Sigmoid colon (tissue), 6 donors: ENCODE measurements at regions not wholly inside any gene's neighbourhood (a gene's known extent, or its start where the extent isn't known, plus 50 kb on each side); places are given as distances from the start of the nearest gene placed in this dataset.

Source experiments
- DNase-seq: peaks from one replicate; pipeline ENCODE4 v3.0.0-alpha.2; 2019
- H3K27ac ChIP-seq, 4 donors: fragments of 200-600 bp; sonication (generic); one replicate each; pipeline ENCODE4 v1.5.1; 2016 to 2019; ENCODE audit warnings: mild to moderate bottlenecking in 1 of 4
- H3K27me3 ChIP-seq, 3 donors: fragments of 200-600 bp; sonication (generic); one replicate each; pipeline ENCODE4 v1.5.1; 2019; ENCODE audit warnings: mild to moderate bottlenecking in 1 of 3
- H3K36me3 ChIP-seq, 4 donors: fragments of 200-600 bp; sonication (generic); one replicate each; pipeline ENCODE4 v1.5.1; 2016 to 2019
- H3K4me1 ChIP-seq, 4 donors: fragments of 200-600 bp; sonication (generic); one replicate each; pipeline ENCODE4 v1.5.1; 2017 to 2019
- H3K4me3 ChIP-seq, 4 donors: fragments of 200-600 bp; sonication (generic); one replicate each; pipeline ENCODE4 v1.5.1; 2017 to 2019; ENCODE audit warnings: mild to moderate bottlenecking in 2 of 4, moderate library complexity in 1 of 4
- H3K9me3 ChIP-seq, 4 donors: fragments of 200-600 bp in 3 of 4; sonication (generic) in 3 of 4; one replicate each; pipeline versions ENCODE4 v1.5.1 to v1.6.1; 2013 to 2019
- EP300 ChIP-seq, 4 donors: sonication (generic); formaldehyde crosslinking; IDR thresholded peaks; one replicate each; pipeline ENCODE4 v1.6.1; 2017; ENCODE audit warnings: antibody characterized with exemption in 4 of 4
- POLR2A ChIP-seq, 2 donors: fragments of 450-650 bp; IDR thresholded peaks; one replicate each; pipeline ENCODE4 v1.6.1; 2016; ENCODE audit warnings: antibody characterized with exemption in 2 of 2, mild to moderate bottlenecking in 2 of 2, moderate library complexity in 2 of 2
- POLR2AphosphoS5 ChIP-seq, 4 donors: sonication (generic); formaldehyde crosslinking; IDR thresholded peaks; one replicate each; pipeline ENCODE4 v1.6.1; 2017; ENCODE audit warnings: antibody characterized with exemption in 4 of 4
- WGBS, 2 donors: extraction: QIAGEN DNeasy Blood & Tissue Kit; methylation state at CpG; one replicate each; pipeline ENCODE4 v1.1.7; 2013; 5-methylcytosine and 5-hydroxymethylcytosine counted together
- intact Hi-C: fragments of 100-400 bp; cut with DNase I; formaldehyde crosslinking; loops from one replicate; pipeline ENCODE4 v1.15.1; 2023
- TF ChIP-seq, protein P1 (sequence below), 4 experiments: fragments of 450-650 bp in 3 of 4; fragments of 200-600 bp in 1 of 4; IDR thresholded peaks; one replicate each; pipeline ENCODE4 v1.5.1; 2016 to 2019; ENCODE audit warnings: antibody characterized with exemption in 4 of 4, mild to moderate bottlenecking in 3 of 4, moderate library complexity in 2 of 4
- donor health status: healthy with polysubstance abuse.
- donor health status: healthy.

DNA sequence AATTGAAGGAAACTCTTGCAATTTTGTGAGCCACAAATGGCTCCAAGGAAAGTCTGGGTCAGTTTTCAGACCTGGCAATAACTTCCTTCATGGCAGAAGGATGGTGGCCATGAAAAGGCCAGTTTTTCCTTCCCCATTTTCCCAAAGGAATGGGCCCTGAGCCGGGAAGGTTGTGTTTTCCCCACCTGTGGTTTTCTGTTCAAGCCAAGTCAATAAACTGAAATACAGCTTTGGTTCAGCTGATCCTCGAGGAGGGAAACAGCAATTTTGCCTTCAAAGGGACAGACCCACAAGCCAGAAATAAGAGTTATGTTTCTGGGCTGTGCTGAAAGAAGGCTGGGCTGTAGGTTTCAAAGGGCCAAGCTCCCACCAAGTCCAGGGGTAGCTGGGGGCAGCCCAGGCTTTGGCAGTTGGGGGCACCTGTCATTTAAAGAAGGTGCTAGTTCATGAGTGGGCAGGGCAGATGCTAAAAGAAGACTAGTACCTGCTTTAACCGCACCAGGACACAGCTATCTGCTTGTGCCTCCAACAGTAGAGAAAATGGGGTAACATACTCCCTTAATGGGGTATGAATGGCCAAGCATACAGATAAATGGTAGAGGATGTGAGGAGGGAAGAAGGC lies 97.0 kb downstream of the TTC32 start:
- intact Hi-C loops: no loop called here
- H3K9me3 ChIP-seq: no peaks in the 10 kb centered on the region
- no peaks in the 10 kb centered on the region for H3K36me3 ChIP-seq
- H3K27me3 ChIP-seq: no peaks in the 10 kb centered on the region
- H3K27ac ChIP-seq: no peak overlapping the region
- no peak overlapping the region for H3K4me3 ChIP-seq
- TF ChIP-seq, protein P1, sequence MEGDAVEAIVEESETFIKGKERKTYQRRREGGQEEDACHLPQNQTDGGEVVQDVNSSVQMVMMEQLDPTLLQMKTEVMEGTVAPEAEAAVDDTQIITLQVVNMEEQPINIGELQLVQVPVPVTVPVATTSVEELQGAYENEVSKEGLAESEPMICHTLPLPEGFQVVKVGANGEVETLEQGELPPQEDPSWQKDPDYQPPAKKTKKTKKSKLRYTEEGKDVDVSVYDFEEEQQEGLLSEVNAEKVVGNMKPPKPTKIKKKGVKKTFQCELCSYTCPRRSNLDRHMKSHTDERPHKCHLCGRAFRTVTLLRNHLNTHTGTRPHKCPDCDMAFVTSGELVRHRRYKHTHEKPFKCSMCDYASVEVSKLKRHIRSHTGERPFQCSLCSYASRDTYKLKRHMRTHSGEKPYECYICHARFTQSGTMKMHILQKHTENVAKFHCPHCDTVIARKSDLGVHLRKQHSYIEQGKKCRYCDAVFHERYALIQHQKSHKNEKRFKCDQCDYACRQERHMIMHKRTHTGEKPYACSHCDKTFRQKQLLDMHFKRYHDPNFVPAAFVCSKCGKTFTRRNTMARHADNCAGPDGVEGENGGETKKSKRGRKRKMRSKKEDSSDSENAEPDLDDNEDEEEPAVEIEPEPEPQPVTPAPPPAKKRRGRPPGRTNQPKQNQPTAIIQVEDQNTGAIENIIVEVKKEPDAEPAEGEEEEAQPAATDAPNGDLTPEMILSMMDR (IDR thresholded peaks at IDR 0.05): no peak
- no peak for TF ChIP-seq EP300 (IDR thresholded peaks at IDR 0.05)
- TF ChIP-seq POLR2A (IDR thresholded peaks at IDR 0.05): no peak
- TF ChIP-seq POLR2AphosphoS5 (IDR thresholded peaks at IDR 0.05): no peak
- DNase-seq: no peak
- H3K4me1 ChIP-seq: peaks cover 0 to 35% (median 27%) of the 10 kb centered on the region in 4 donors
- 75 to 81% methylated on average over 3 of the region's 3 CpGs for WGBS, 2 donors

DNA sequence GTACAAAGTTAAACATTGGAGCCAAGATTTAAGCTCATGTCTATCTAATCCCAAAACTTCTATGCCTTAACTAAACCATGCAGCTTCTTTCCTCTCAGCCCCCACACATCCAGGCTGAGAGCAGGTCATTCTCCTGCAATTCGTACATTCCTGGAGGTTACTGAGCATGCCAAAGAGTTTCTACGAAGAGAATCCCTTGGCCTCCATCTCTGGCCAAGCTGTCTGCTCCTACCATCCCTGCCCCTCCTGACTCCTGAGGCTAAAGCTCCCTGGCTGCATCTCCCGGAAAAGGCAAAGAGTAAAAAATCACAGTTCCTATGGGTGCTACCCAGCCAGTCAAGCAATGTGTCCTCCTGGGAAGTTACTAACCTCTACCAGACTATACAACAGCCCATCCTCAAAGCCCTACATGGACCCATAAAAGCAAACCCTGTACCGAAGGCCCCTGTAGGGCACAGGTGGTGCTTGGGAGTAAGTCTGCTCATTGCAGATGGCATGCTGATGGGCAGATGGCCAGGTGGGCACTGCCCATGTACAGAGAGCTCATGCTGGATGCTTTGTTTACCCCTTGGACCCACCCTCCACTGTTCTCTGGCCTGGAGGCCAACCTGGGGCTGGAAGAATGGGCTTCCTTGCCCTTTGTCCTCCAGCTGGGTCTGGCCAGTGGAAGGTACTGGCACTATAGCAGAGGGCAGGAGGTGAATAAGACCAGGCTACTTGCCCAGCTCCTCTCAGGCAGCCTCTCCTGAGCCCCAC lies 99.5 kb downstream of the TTC32 start:
- intact Hi-C loops: no loop called here
- no peaks in the 10 kb centered on the region for H3K36me3 ChIP-seq
- no peaks in the 10 kb centered on the region for H3K9me3 ChIP-seq
- 84 to 86% methylated on average over 4 of the region's 4 CpGs for WGBS, 2 donors
- H3K4me1 ChIP-seq: peaks cover 0 to 27% (median 24%) of the 10 kb centered on the region in 4 donors
- no peak for DNase-seq
- no peaks in the 10 kb centered on the region for H3K27me3 ChIP-seq
- no peak overlapping the region for H3K4me3 ChIP-seq
- no peak for TF ChIP-seq EP300 (IDR thresholded peaks at IDR 0.05)
- no peak for TF ChIP-seq POLR2A (IDR thresholded peaks at IDR 0.05)
- TF ChIP-seq, protein P1 (IDR thresholded peaks at IDR 0.05): no peak
- no peak for TF ChIP-seq POLR2AphosphoS5 (IDR thresholded peaks at IDR 0.05)
- peak overlapping the region in 3 of 4 donors; percentile 20 to 76 (median 61) for H3K27ac ChIP-seq

DNA sequence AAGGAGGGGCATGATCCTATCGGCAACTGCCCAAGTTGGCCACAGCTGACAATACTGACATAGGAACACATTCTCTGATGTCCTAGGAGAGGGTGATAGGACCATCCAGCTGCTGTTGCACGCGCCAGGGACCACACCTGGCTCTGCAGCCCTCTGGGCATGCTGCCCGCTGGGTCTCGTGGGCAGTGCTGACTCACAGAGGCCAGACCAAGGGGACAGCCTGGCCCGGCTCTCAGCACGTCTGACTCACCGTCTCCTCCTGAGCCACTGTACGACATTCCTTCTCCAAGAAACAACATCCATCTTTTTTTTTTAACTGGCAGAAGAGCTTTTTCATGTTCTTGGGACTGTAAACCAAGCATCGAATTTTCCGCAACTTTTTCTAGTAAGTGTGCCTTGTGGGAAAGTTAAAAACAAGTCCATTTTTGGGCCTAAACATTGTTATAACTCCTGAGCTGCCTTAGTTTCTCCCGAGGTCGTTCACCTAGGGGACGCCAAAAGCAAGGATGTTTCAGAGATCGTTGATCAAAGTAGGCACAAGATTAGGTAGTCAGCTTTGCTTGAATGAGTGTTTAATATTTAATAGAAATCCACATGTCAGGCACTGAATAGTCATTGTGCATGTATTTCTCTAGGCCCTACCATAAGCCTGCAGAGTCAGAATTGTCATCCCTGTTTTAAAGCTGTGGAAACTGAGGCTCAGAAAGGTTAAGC lies 100.3 kb downstream of the TTC32 start:
- Histone ChIP-seq H3K27me3 (no peaks in the 10 kb centered on the region), H3K4me3 (no peak overlapping the region), H3K9me3 (no peaks in the 10 kb centered on the region), H3K27ac (peak overlapping the region in 3 of 4 donors; percentile 20 to 76 (median 61)), H3K4me1 (peaks cover 0 to 27% (median 24%) of the 10 kb centered on the region in 4 donors), H3K36me3 (no peaks in the 10 kb centered on the region)
- peak; percentile 94 for DNase-seq
- TF ChIP-seq POLR2AphosphoS5 (IDR thresholded peaks at IDR 0.05): peak; percentile 44 to 96 (median 70)
- no peak for TF ChIP-seq POLR2A (IDR thresholded peaks at IDR 0.05)
- TF ChIP-seq, protein P1 (IDR thresholded peaks at IDR 0.05): no peak
- TF ChIP-seq EP300 (IDR thresholded peaks at IDR 0.05): peak in 3 of 4 donors; percentile 5 to 90 (median 68)
- intact Hi-C loops: loop anchor here (2.0 kb wide), 1 partner anchor 39 kb away; no protein-coding TSS in a partner anchor
- 84 to 87% methylated on average over 15 of the region's 15 CpGs for WGBS, 2 donors

DNA sequence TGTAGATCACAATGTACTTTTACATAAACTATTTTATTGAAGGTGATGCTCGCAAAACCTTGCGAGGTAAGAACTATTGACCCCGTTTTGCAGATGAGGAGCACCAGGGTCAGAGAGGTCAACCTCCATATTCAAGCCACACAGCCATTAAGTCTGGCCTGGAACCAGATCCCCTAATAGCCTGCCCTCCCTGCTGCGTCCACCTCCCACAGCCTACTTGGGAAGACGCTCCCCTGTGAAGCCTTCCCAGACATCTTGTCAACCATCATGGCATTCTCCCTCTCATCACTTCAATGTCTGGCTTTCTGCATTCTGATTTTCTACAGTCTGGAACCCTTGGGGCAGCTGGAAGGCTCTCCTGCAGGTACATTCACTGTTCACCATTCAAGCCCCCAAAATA lies 101.0 kb downstream of the TTC32 start:
- no peaks in the 10 kb centered on the region for H3K27me3 ChIP-seq
- intact Hi-C loops: loop anchor here (2.0 kb wide), 1 partner anchor 38 kb away; no protein-coding TSS in a partner anchor
- H3K9me3 ChIP-seq: no peaks in the 10 kb centered on the region
- H3K4me3 ChIP-seq: no peak overlapping the region
- no peak for DNase-seq
- WGBS, 2 donors: 77 to 88% methylated on average over 5 of the region's 5 CpGs
- H3K4me1 ChIP-seq: peaks cover 0 to 27% (median 24%) of the 10 kb centered on the region in 4 donors
- TF ChIP-seq POLR2AphosphoS5 (IDR thresholded peaks at IDR 0.05): no peak
- TF ChIP-seq, protein P1 (IDR thresholded peaks at IDR 0.05): no peak
- TF ChIP-seq EP300 (IDR thresholded peaks at IDR 0.05): no peak
- TF ChIP-seq POLR2A (IDR thresholded peaks at IDR 0.05): no peak
- H3K36me3 ChIP-seq: no peaks in the 10 kb centered on the region
- peak overlapping the region; percentile 11 to 76 (median 40) for H3K27ac ChIP-seq
